ENCODE measurements at regions not wholly inside any gene's neighbourhood (a gene's known extent, or its start where the extent isn't known, plus 50 kb on each side); places are given as distances from the start of the nearest gene placed in this dataset.

DNA sequence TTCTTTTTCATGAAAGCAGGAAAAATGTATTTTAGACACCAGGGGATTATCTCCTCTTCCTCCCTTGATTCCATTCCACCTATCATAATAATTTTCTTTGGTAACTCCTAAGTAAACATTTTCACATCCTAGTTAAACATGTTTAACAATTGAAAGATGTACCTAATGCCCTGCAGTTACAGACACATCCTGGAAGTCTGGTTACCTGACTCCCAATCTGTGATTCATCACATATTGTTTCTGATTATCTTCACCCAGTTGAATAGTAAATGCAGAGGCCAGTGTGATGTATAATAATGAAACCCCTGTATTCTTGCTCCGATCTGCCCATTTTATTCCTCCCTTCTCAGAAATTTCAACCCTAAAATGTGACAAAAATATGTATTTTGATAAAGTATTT lies 1237.6 kb upstream of the LRRTM1 start:
- no peaks in the 10 kb centered on the region for H3K79me2 ChIP-seq (ENCODE audit: insufficient read depth)
- no peaks in the 10 kb centered on the region for H3K4me1 ChIP-seq (ENCODE audit: insufficient read depth)
- no peak overlapping the region for H2AFZ ChIP-seq
- H3K4me2 ChIP-seq (ENCODE audit: unreplicated experiment) = no peak overlapping the region
- H3K36me3 ChIP-seq (ENCODE audit: low read depth) = no peaks in the 10 kb centered on the region
- no peak overlapping the region for H3K27ac ChIP-seq
- no peaks in the 10 kb centered on the region for H4K20me1 ChIP-seq (ENCODE audit: insufficient read depth)
- WGBS, 2 experiments (ENCODE audit: low coverage in 1 of 2, low lambda C conversion rate in 2 of 2, missing lambda C conversion rate in 2 of 2) = 3 to 10% methylated on average over 1 of the region's 1 CpG
- no peak overlapping the region for H3K4me3 ChIP-seq
- no peak for DNase-seq
- no peak overlapping the region for H3K9ac ChIP-seq
- H3K27me3 ChIP-seq (replicated peaks; ENCODE audit: insufficient read depth) = no peaks in the 10 kb centered on the region
- no peaks in the 10 kb centered on the region for H3F3A ChIP-seq (ENCODE audit: insufficient read depth)
- TF ChIP-seq EZH2phosphoT487 (IDR thresholded peaks at IDR 0.05; ENCODE audit: insufficient read depth, low read depth) (no peak), EZH2 (IDR thresholded peaks at IDR 0.05; ENCODE audit: insufficient read depth, poor library complexity, severe bottlenecking) (no peak)
- no peaks in the 10 kb centered on the region for H3K9me3 ChIP-seq (ENCODE audit: low read depth)
- no peaks in the 10 kb centered on the region for H3K9me2 ChIP-seq (ENCODE audit: insufficient read depth)
- in situ Hi-C loops (cut with MboI) = no loop called here

GRCh38 chr2:81529944-81530343 lies 1225.4 kb upstream of the LRRTM1 start:
- TF ChIP-seq EZH2phosphoT487 (IDR thresholded peaks at IDR 0.05; ENCODE audit: insufficient read depth, low read depth) = no peak
- TF ChIP-seq EZH2 (IDR thresholded peaks at IDR 0.05; ENCODE audit: insufficient read depth, poor library complexity, severe bottlenecking) = no peak
- Histone ChIP-seq H3K4me3 (no peak overlapping the region), H4K20me1 (ENCODE audit: insufficient read depth) (no peaks in the 10 kb centered on the region), H3K4me1 (ENCODE audit: insufficient read depth) (no peaks in the 10 kb centered on the region), H3K79me2 (ENCODE audit: insufficient read depth) (no peaks in the 10 kb centered on the region), H3K4me2 (ENCODE audit: unreplicated experiment) (no peak overlapping the region), H3K9me2 (ENCODE audit: insufficient read depth) (no peaks in the 10 kb centered on the region), H3K36me3 (ENCODE audit: low read depth) (no peaks in the 10 kb centered on the region), H3K9me3 (ENCODE audit: low read depth) (no peaks in the 10 kb centered on the region), H3K27me3 (replicated peaks; ENCODE audit: insufficient read depth) (no peaks in the 10 kb centered on the region), H3F3A (ENCODE audit: insufficient read depth) (no peaks in the 10 kb centered on the region), H2AFZ (no peak overlapping the region), H3K27ac (no peak overlapping the region), H3K9ac (no peak overlapping the region)
- WGBS, 2 experiments (ENCODE audit: low coverage in 1 of 2, low lambda C conversion rate in 2 of 2, missing lambda C conversion rate in 2 of 2) = 12 to 14% methylated on average over 6 of the region's 6 CpGs
- no peak for DNase-seq
- in situ Hi-C loops (cut with MboI) = no loop called here

GRCh38 chr2:81528852-81529480 lies 1224.4 kb upstream of the LRRTM1 start:
- WGBS, 2 experiments (ENCODE audit: low coverage in 1 of 2, low lambda C conversion rate in 2 of 2, missing lambda C conversion rate in 2 of 2) = 34 to 38% methylated on average over 3 of the region's 3 CpGs
- Histone ChIP-seq H3K9ac (no peak overlapping the region), H3K4me3 (no peak overlapping the region)

GRCh38 chr2:81523344-81523743 lies 1218.8 kb upstream of the LRRTM1 start:
- no peaks in the 10 kb centered on the region for H4K20me1 ChIP-seq (ENCODE audit: insufficient read depth)
- no peaks in the 10 kb centered on the region for H3K9me2 ChIP-seq (ENCODE audit: insufficient read depth)
- no peak for TF ChIP-seq EZH2 (IDR thresholded peaks at IDR 0.05; ENCODE audit: insufficient read depth, poor library complexity, severe bottlenecking)
- TF ChIP-seq EZH2phosphoT487 (IDR thresholded peaks at IDR 0.05; ENCODE audit: insufficient read depth, low read depth) = no peak
- no peaks in the 10 kb centered on the region for H3K9me3 ChIP-seq (ENCODE audit: low read depth)
- no peaks in the 10 kb centered on the region for H3K36me3 ChIP-seq (ENCODE audit: low read depth)
- H3K79me2 ChIP-seq (ENCODE audit: insufficient read depth) = no peaks in the 10 kb centered on the region
- no peaks in the 10 kb centered on the region for H3F3A ChIP-seq (ENCODE audit: insufficient read depth)
- H3K4me2 ChIP-seq (ENCODE audit: unreplicated experiment) = no peak overlapping the region
- H3K4me1 ChIP-seq (ENCODE audit: insufficient read depth) = no peaks in the 10 kb centered on the region
- H3K27me3 ChIP-seq (replicated peaks; ENCODE audit: insufficient read depth) = no peaks in the 10 kb centered on the region
- H3K9ac ChIP-seq = no peak overlapping the region
- 6 to 19% methylated on average over 2 of the region's 2 CpGs for WGBS, 2 experiments (ENCODE audit: low coverage in 1 of 2, low lambda C conversion rate in 2 of 2, missing lambda C conversion rate in 2 of 2)
- no peak overlapping the region for H3K27ac ChIP-seq
- in situ Hi-C loops (cut with MboI) = no loop called here
- H3K4me3 ChIP-seq = no peak overlapping the region
- H2AFZ ChIP-seq = no peak overlapping the region
- no peak for DNase-seq

More at GRCh38 chr2:81528852-81529480, 1224.4 kb upstream of the LRRTM1 start:
- Histone ChIP-seq H3K4me1 (ENCODE audit: insufficient read depth) (no peaks in the 10 kb centered on the region), H3F3A (ENCODE audit: insufficient read depth) (no peaks in the 10 kb centered on the region), H3K9me3 (ENCODE audit: low read depth) (no peaks in the 10 kb centered on the region), H3K9me2 (ENCODE audit: insufficient read depth) (no peaks in the 10 kb centered on the region), H3K27ac (no peak overlapping the region), H2AFZ (no peak overlapping the region), H3K27me3 (replicated peaks; ENCODE audit: insufficient read depth) (no peaks in the 10 kb centered on the region), H3K79me2 (ENCODE audit: insufficient read depth) (no peaks in the 10 kb centered on the region), H3K4me2 (ENCODE audit: unreplicated experiment) (no peak overlapping the region), H3K36me3 (ENCODE audit: low read depth) (no peaks in the 10 kb centered on the region), H4K20me1 (ENCODE audit: insufficient read depth) (no peaks in the 10 kb centered on the region)
- TF ChIP-seq EZH2phosphoT487 (IDR thresholded peaks at IDR 0.05; ENCODE audit: insufficient read depth, low read depth) (no peak), EZH2 (IDR thresholded peaks at IDR 0.05; ENCODE audit: insufficient read depth, poor library complexity, severe bottlenecking) (no peak)
- in situ Hi-C loops (cut with MboI) = no loop called here
- no peak for DNase-seq

DNA sequence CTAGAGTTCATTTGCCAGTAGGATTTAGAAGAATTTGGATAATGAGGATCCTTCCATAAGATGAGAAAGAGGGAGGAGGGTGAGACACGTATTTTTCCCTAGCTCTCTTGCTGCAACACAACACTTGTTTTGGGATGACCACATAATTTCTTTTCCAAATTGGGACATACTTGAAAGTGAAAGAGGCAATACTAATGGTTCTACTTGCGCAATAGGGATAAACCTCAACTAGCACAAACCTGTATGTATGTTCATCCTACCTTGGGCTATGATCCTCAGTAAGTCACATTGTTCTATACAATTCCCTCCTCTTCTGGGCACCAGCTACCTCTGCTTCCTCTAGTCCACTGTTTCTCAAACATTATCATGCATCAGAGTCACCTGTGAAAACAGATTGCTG lies 1208.8 kb upstream of the LRRTM1 start:
- H3K9me3 ChIP-seq (ENCODE audit: low read depth) = no peaks in the 10 kb centered on the region
- H4K20me1 ChIP-seq (ENCODE audit: insufficient read depth) = no peaks in the 10 kb centered on the region
- no peak overlapping the region for H3K4me3 ChIP-seq
- WGBS, 2 experiments (ENCODE audit: low coverage in 1 of 2, low lambda C conversion rate in 2 of 2, missing lambda C conversion rate in 2 of 2) = 18 to 22% methylated on average over 2 of the region's 2 CpGs
- H3K9me2 ChIP-seq (ENCODE audit: insufficient read depth) = no peaks in the 10 kb centered on the region
- H3K27me3 ChIP-seq (replicated peaks; ENCODE audit: insufficient read depth) = no peaks in the 10 kb centered on the region
- no peak overlapping the region for H3K27ac ChIP-seq
- no peaks in the 10 kb centered on the region for H3K4me1 ChIP-seq (ENCODE audit: insufficient read depth)
- no peaks in the 10 kb centered on the region for H3K79me2 ChIP-seq (ENCODE audit: insufficient read depth)
- H3K36me3 ChIP-seq (ENCODE audit: low read depth) = no peaks in the 10 kb centered on the region
- in situ Hi-C loops (cut with MboI) = no loop called here
- no peak overlapping the region for H3K4me2 ChIP-seq (ENCODE audit: unreplicated experiment)
- DNase-seq = no peak
- no peak overlapping the region for H3K9ac ChIP-seq
- TF ChIP-seq EZH2phosphoT487 (IDR thresholded peaks at IDR 0.05; ENCODE audit: insufficient read depth, low read depth) (no peak), EZH2 (IDR thresholded peaks at IDR 0.05; ENCODE audit: insufficient read depth, poor library complexity, severe bottlenecking) (no peak)
- H2AFZ ChIP-seq = no peak overlapping the region
- H3F3A ChIP-seq (ENCODE audit: insufficient read depth) = no peaks in the 10 kb centered on the region

Measured in GM23248 (cell line).